Chondrocyte (in vitro differentiated cells): ENCODE measurements at regions not wholly inside any gene's neighbourhood (a gene's known extent, or its start where the extent isn't known, plus 50 kb on each side); places are given as distances from the start of the nearest gene placed in this dataset.
A peak's percentile ranks its signal among the peaks of the same experiment; 100 is the strongest.

Source experiments
- DNase-seq: peaks from one replicate; pipeline ENCODE4 v3.0.0; 2021; ENCODE audit warnings: mixed read lengths, low spot score
- H3K27ac Mint-ChIP-seq: one replicate; pipeline ENCODE4 v1.8.0; 2021; ENCODE audit warnings: mild to moderate bottlenecking, moderate library complexity, mixed read lengths; ENCODE audit not compliant: unreplicated experiment
- H3K27me3 Mint-ChIP-seq: 2 replicates; pipeline ENCODE4 v1.8.0; 2021; ENCODE audit warnings: low read depth, mixed read lengths
- H3K36me3 Mint-ChIP-seq: 2 replicates; pipeline ENCODE4 v1.8.0; 2021; ENCODE audit warnings: low read depth, mixed read lengths
- H3K4me1 Mint-ChIP-seq: 2 replicates; pipeline ENCODE4 v1.8.0; 2021; ENCODE audit warnings: low read depth, mild to moderate bottlenecking, mixed read lengths
- H3K4me3 Mint-ChIP-seq: one replicate; pipeline ENCODE4 v1.8.0; 2021; ENCODE audit warnings: mild to moderate bottlenecking, moderate library complexity, mixed read lengths; ENCODE audit not compliant: unreplicated experiment
- H3K9me3 Mint-ChIP-seq: 2 replicates; pipeline ENCODE4 v1.8.0; 2021; ENCODE audit warnings: low read depth, mixed read lengths
- CTCF ChIP-seq: fragments of 200-600 bp; sonication (generic); IDR thresholded peaks from 2 replicates; pipeline ENCODE4 v1.5.0; 2021; ENCODE audit warnings: antibody characterized with exemption, mild to moderate bottlenecking, moderate library complexity

- H3K27me3 Mint-ChIP-seq: no peaks in the 10 kb centered on the region
- H3K4me1 Mint-ChIP-seq: peaks cover 92% of the 10 kb centered on the region
- peak; percentile 40 for TF ChIP-seq CTCF
- DNase-seq: peak; percentile 57
- no peak overlapping the region for H3K4me3 Mint-ChIP-seq
- no peaks in the 10 kb centered on the region for H3K36me3 Mint-ChIP-seq
- H3K9me3 Mint-ChIP-seq: no peaks in the 10 kb centered on the region
- peak overlapping the region; percentile 69 for H3K27ac Mint-ChIP-seq
Measured at GRCh38 chr9:134550584-134550983, 91.0 kb upstream of the COL5A1 start.

- Mint-ChIP-seq H3K9me3 (no peaks in the 10 kb centered on the region), H3K36me3 (no peaks in the 10 kb centered on the region), H3K4me1 (peaks cover 88% of the 10 kb centered on the region), H3K4me3 (no peak overlapping the region), H3K27me3 (no peaks in the 10 kb centered on the region), H3K27ac (peak overlapping the region; percentile 98)
- TF ChIP-seq CTCF: no peak
- peak; percentile 89 for DNase-seq
Measured at GRCh38 chr9:134551176-134551575, 90.4 kb upstream of the COL5A1 start.

- peaks cover 82% of the 10 kb centered on the region for H3K4me1 Mint-ChIP-seq
- TF ChIP-seq CTCF: peak; percentile 31
- H3K9me3 Mint-ChIP-seq: no peaks in the 10 kb centered on the region
- peak overlapping the region; percentile 98 for H3K27ac Mint-ChIP-seq
- H3K36me3 Mint-ChIP-seq: no peaks in the 10 kb centered on the region
- peak overlapping the region; percentile 54 for H3K4me3 Mint-ChIP-seq
- no peaks in the 10 kb centered on the region for H3K27me3 Mint-ChIP-seq
- DNase-seq: peak; percentile 98
Measured at GRCh38 chr9:134551644-134552348, 89.8 kb upstream of the COL5A1 start.

GRCh38 chr9:134552349-134552990 is 89.1 kb upstream of the COL5A1 start:
- Mint-ChIP-seq H3K4me3 (peak overlapping the region; percentile 54), H3K36me3 (no peaks in the 10 kb centered on the region), H3K27ac (peak overlapping the region; percentile 98), H3K27me3 (no peaks in the 10 kb centered on the region), H3K4me1 (peaks cover 75% of the 10 kb centered on the region), H3K9me3 (no peaks in the 10 kb centered on the region)
- TF ChIP-seq CTCF: no peak
- DNase-seq: peak; percentile 83

GRCh38 chr9:134553061-134553891 is 88.3 kb upstream of the COL5A1 start:
- Mint-ChIP-seq H3K4me1 (peaks cover 67% of the 10 kb centered on the region), H3K4me3 (no peak overlapping the region), H3K27ac (peak overlapping the region; percentile 98), H3K9me3 (no peaks in the 10 kb centered on the region), H3K27me3 (no peaks in the 10 kb centered on the region), H3K36me3 (no peaks in the 10 kb centered on the region)
- TF ChIP-seq CTCF: no peak
- DNase-seq: peak; percentile 81
